ENCODE measurements at regions not wholly inside any gene's neighbourhood (a gene's known extent, or its start where the extent isn't known, plus 50 kb on each side); places are given as distances from the start of the nearest gene placed in this dataset.

GRCh38 chr6:155670655-155671054 is 215.0 kb upstream of the NOX3 start:
- Histone ChIP-seq H3K27me3 (no peaks in the 10 kb centered on the region), H3K36me3 (no peaks in the 10 kb centered on the region), H3K4me3 (no peak overlapping the region), H3K27ac (no peak overlapping the region), H3K9me3 (ENCODE audit: low read depth) (no peaks in the 10 kb centered on the region), H3K4me1 (ENCODE audit: low read depth) (no peaks in the 10 kb centered on the region)
- no peak for DNase-seq (ENCODE audit: low read depth in 1 of 2, low spot score in 1 of 2)
- TF ChIP-seq CTCF (IDR thresholded peaks at IDR 0.05; ENCODE audit: low read depth, low read length) = no peak

DNA sequence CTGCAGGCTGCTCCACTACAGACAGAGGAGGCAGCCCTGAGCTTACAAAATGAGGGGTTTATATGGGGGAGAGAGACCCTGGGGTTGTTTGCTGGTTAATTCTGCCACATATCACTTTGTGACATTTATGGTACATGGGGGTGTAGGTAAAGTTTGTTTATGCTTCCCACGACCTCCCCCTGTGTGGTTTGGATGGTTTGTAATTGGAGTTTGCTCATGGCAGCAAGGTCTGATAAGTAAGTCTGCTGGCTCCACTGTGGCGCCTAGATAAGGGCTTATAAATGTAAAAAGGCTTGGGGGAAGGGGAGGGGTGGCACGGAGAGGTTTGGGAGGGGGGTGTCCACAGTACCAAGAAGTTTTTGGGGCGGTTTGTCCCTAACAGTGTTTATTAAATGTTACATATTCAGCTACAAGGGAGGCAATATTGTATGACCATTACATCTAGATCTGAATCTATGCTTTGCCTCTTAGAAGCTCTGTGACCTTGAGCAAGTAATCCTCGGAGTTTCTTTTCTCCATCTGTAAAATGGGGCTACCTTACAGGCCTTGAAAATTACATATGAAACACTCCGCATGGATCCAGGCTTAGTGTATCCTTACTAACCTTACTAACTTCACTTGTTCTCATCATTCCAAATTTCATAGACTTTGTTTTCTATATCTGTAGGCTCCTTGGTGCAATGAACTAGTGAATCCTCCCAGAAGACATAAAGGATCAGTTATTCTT is 204.8 kb upstream of the NOX3 start:
- Histone ChIP-seq H3K4me3 (no peak overlapping the region), H3K4me1 (ENCODE audit: low read depth) (peaks cover 10% of the 10 kb centered on the region), H3K9me3 (ENCODE audit: low read depth) (no peaks in the 10 kb centered on the region), H3K36me3 (no peaks in the 10 kb centered on the region), H3K27me3 (no peaks in the 10 kb centered on the region), H3K27ac (no peak overlapping the region)
- no peak for DNase-seq (ENCODE audit: low read depth in 1 of 2, low spot score in 1 of 2)
- no peak for TF ChIP-seq CTCF (IDR thresholded peaks at IDR 0.05; ENCODE audit: low read depth, low read length)

GRCh38 chr6:155656024-155656423 is 200.4 kb upstream of the NOX3 start:
- TF ChIP-seq CTCF (IDR thresholded peaks at IDR 0.05; ENCODE audit: low read depth, low read length) = no peak

DNA sequence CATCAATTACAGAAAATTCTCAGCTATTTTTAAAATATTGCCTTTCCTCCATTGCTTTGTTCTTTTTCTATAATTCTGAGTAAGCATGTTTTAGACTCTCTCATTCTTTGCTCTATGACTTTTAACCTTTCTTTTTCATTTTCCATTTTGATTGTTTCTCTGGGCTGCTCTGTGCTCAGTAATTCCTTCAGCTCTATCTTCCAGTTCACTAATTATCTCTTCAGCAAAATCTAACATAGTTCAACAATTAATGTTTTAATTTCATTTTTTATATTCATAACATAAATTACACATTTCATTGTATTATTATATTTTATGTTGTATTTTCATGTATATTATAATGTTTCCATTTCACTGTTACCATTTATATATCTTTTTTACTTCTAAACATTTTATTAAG is 198.8 kb upstream of the NOX3 start:
- no peak for TF ChIP-seq CTCF (IDR thresholded peaks at IDR 0.05; ENCODE audit: low read depth, low read length)
- no peak overlapping the region for H3K27ac ChIP-seq

More at GRCh38 chr6:155656024-155656423, 200.4 kb upstream of the NOX3 start:
- H3K27me3 ChIP-seq = no peaks in the 10 kb centered on the region
- H3K4me3 ChIP-seq = no peak overlapping the region
- DNase-seq (ENCODE audit: low read depth in 1 of 2, low spot score in 1 of 2) = no peak
- H3K27ac ChIP-seq = no peak overlapping the region
- peaks cover 10% of the 10 kb centered on the region for H3K4me1 ChIP-seq (ENCODE audit: low read depth)
- no peaks in the 10 kb centered on the region for H3K36me3 ChIP-seq
- no peaks in the 10 kb centered on the region for H3K9me3 ChIP-seq (ENCODE audit: low read depth)

GRCh38 chr6:155648301-155648700 is 192.7 kb upstream of the NOX3 start:
- H3K27ac ChIP-seq = no peak overlapping the region
- no peaks in the 10 kb centered on the region for H3K9me3 ChIP-seq (ENCODE audit: low read depth)
- H3K4me3 ChIP-seq = no peak overlapping the region
- H3K4me1 ChIP-seq (ENCODE audit: low read depth) = peaks cover 4% of the 10 kb centered on the region
- DNase-seq (ENCODE audit: low read depth in 1 of 2, low spot score in 1 of 2) = no peak
- no peaks in the 10 kb centered on the region for H3K27me3 ChIP-seq
- H3K36me3 ChIP-seq = no peaks in the 10 kb centered on the region
- no peak for TF ChIP-seq CTCF (IDR thresholded peaks at IDR 0.05; ENCODE audit: low read depth, low read length)

More for the DNA sequence above, 198.8 kb upstream of the NOX3 start:
- H3K9me3 ChIP-seq (ENCODE audit: low read depth) = no peaks in the 10 kb centered on the region
- H3K36me3 ChIP-seq = no peaks in the 10 kb centered on the region
- DNase-seq (ENCODE audit: low read depth in 1 of 2, low spot score in 1 of 2) = no peak
- no peaks in the 10 kb centered on the region for H3K27me3 ChIP-seq
- H3K4me3 ChIP-seq = no peak overlapping the region
- H3K4me1 ChIP-seq (ENCODE audit: low read depth) = peaks cover 4% of the 10 kb centered on the region
